T-cell (primary cell): ENCODE measurements at regions not wholly inside any gene's neighbourhood (a gene's known extent, or its start where the extent isn't known, plus 50 kb on each side); places are given as distances from the start of the nearest gene placed in this dataset.
"Not testable (repeated sequence)": the region's sequence is repeated elsewhere in the genome, so short reads cannot be mapped to it uniquely, and the experiment has no call there.

Experiments used
- ATAC-seq, 4 experiments: fragments of 200-7000 bp in 3 of 4; fragments of 150-1000 bp in 1 of 4; cut with Tn5 transposase; replicated peaks in 1 of 4; 1 replicate in 3 of 4; 2 replicates in 1 of 4; pipeline ENCODE4 v1.10.0; 2021; ENCODE audit warnings: moderate library complexity in 3 of 4, mild to moderate bottlenecking in 2 of 4, moderate number of reproducible peaks in 1 of 4
- CTCF ChIA-PET, 2 donors: fragments of 300-600 bp; sonication (Branson Sonifier 250); formaldehyde crosslinking; loops; one replicate each; lab custom pipeline; 2022; ENCODE audit warnings: antibody characterized with exemption in 2 of 2; lab: Charles Lee
- POLR2A ChIA-PET, 2 donors: fragments of 300-600 bp; sonication (Branson Sonifier 250); formaldehyde crosslinking; loops; one replicate each; lab custom pipeline; 2022; ENCODE audit warnings: antibody characterized with exemption in 2 of 2; lab: Charles Lee
- DNase-seq, 35 experiments: peaks; one replicate each; pipeline versions ENCODE4 v3.0.0 to v3.0.0-alpha.2; 2013 to 2023
- H3K27ac ChIP-seq: one replicate; pipeline ENCODE4 v1.5.1; 2013; ENCODE audit warnings: low read length
- H3K27me3 ChIP-seq, 2 experiments: replicated peaks in 1 of 2; 1 replicate in 1 of 2; 2 replicates in 1 of 2; pipeline versions ENCODE4 v1.6.1 to v1.7.0; 2013; ENCODE audit warnings: low read length in 1 of 2, mixed read lengths in 1 of 2; ENCODE audit not compliant: control insufficient read depth in 2 of 2, insufficient read depth in 2 of 2; ENCODE audit errors: extremely low read depth in 1 of 2
- H3K36me3 ChIP-seq, 2 donors: 1 replicate in 1 of 2; 2 replicates in 1 of 2; pipeline versions ENCODE4 v1.6.1 to v1.7.0; 2013; ENCODE audit warnings: low read length in 1 of 2; ENCODE audit not compliant: control insufficient read depth in 2 of 2, insufficient read depth in 1 of 2; ENCODE audit errors: extremely low read depth in 1 of 2
- H3K4me1 ChIP-seq, 2 experiments: 1 replicate in 1 of 2; 2 replicates in 1 of 2; pipeline versions ENCODE4 v1.6.1 to v1.7.0; 2013; ENCODE audit warnings: low read length in 2 of 2, mixed read lengths in 1 of 2; ENCODE audit not compliant: insufficient read depth in 2 of 2, control insufficient read depth in 1 of 2; ENCODE audit errors: extremely low read depth in 1 of 2
- H3K4me3 ChIP-seq, 2 donors: 1 replicate in 1 of 2; 2 replicates in 1 of 2; pipeline versions ENCODE4 v1.5.1 to v1.7.0; 2013; ENCODE audit warnings: mild to moderate bottlenecking in 2 of 2, low read length in 1 of 2, moderate library complexity in 1 of 2; ENCODE audit not compliant: control insufficient read depth in 1 of 2; ENCODE audit errors: extremely low read depth in 1 of 2
- H3K9me3 ChIP-seq: 2 replicates; pipeline ENCODE4 v1.7.0; 2013
- H3K27ac Mint-ChIP-seq, 2 donors: one replicate each; pipeline ENCODE4 v1.8.0; 2020 to 2021; ENCODE audit warnings: mild to moderate bottlenecking in 2 of 2, mixed read lengths in 2 of 2
- H3K27me3 Mint-ChIP-seq, 2 donors: one replicate each; pipeline ENCODE4 v1.8.0; 2021 to 2022; ENCODE audit warnings: mixed read lengths in 2 of 2
- H3K36me3 Mint-ChIP-seq: one replicate; pipeline ENCODE4 v1.8.0; 2021; ENCODE audit warnings: mixed read lengths
- H3K4me1 Mint-ChIP-seq, 3 donors: one replicate each; pipeline ENCODE4 v1.8.0; 2020 to 2022; ENCODE audit warnings: mixed read lengths in 3 of 3, mild to moderate bottlenecking in 1 of 3
- H3K4me3 Mint-ChIP-seq, 3 donors: one replicate each; pipeline ENCODE4 v1.8.0; 2020 to 2022; ENCODE audit warnings: mild to moderate bottlenecking in 3 of 3, mixed read lengths in 3 of 3, moderate library complexity in 3 of 3
- H3K9me3 Mint-ChIP-seq, 3 donors: one replicate each; pipeline ENCODE4 v1.8.0; 2020 to 2022; ENCODE audit warnings: mixed read lengths in 3 of 3
- WGBS: methylation state at CpG from one replicate; pipeline ENCODE4 v1.1.5; 2013; ENCODE audit warnings: missing lambda C conversion rate; ENCODE audit not compliant: insufficient coverage; 5-methylcytosine and 5-hydroxymethylcytosine counted together

DNA sequence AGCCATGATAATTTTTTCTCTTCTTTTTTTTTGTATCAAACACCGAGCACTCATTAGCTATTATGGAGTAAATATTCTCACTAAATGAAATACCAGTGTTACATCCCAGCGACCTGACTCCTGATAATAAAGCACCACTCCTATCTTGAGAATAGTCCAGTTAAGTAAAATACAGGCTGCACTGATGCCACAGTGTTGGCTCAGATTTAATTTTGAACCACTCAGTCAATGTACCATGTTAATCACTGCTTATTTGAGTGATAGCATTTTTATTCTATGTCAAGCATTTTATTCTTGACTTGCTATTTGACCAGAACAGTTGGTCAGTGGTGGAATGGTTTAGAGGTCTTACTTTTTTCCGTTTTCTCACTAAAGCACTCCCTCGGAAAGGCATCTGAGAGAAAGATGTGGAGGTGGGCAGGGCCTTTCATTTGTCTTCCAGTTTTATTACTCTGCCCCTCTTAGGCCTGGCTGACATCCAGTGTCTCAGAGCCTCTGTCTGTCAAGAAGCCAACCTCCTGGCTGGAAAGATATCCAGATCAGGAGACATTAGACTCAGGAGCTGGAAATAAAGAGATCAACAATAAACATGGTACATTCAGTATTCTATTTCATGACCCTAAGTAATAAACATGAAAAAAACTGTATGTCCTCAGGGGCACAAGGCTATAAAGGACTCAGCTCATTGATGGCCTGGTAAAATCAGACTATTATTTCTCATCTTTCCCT is 457.8 kb downstream of the EPM2A start:
- Mint-ChIP-seq H3K9me3 (peaks cover 0 to 8% (median 0%) of the 10 kb centered on the region in 3 donors), H3K36me3 (no peaks in the 10 kb centered on the region), H3K4me1 (no peaks in the 10 kb centered on the region), H3K4me3 (no peak overlapping the region), H3K27ac (no peak overlapping the region), H3K27me3 (peaks cover 0 to 5% of the 10 kb centered on the region in 2 donors)
- WGBS: 33% methylated on average over 1 of the region's 4 CpGs
- DNase-seq: no peak
- CTCF ChIA-PET: no interaction called here
- POLR2A ChIA-PET: no interaction called here
- no peaks in the 10 kb centered on the region for H3K4me1 ChIP-seq
- H3K27ac ChIP-seq: no peak overlapping the region
- no peak overlapping the region for H3K4me3 ChIP-seq
- no peaks in the 10 kb centered on the region for H3K9me3 ChIP-seq
- H3K27me3 ChIP-seq: no peaks in the 10 kb centered on the region
- no peak for ATAC-seq
- H3K36me3 ChIP-seq: no peaks in the 10 kb centered on the region

DNA sequence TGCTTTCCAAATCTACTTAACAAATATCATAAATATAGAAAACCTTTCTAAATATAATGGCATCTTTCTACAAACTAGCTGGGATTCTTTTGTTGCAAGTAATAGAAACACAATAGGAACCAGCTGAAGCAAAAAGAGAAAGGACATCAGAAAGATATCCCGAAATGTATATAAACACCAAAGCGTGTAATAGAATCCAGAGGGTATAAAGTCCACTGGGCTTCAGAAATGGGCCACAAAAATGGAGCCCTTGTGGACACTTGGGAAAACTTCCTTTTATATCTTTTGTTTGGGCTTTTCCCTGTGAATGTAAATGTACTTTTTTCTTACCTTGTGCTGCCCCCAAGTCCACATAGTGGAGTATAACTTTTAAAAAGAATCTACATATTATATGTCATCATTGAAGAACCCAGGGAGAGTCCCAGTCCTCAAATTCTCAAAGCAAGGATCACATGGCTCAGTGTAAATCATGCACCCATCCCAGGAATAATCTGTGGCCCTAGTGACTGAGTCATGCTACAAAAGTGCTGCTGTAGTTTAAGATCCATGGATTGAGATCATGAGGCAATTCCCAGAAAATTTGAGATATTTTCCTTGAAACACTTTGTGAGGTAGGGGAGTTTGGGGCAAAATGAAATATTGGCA is 457.0 kb downstream of the EPM2A start:
- Mint-ChIP-seq H3K9me3 (peaks cover 0 to 8% (median 0%) of the 10 kb centered on the region in 3 donors), H3K27me3 (peaks cover 0 to 5% of the 10 kb centered on the region in 2 donors), H3K4me1 (no peaks in the 10 kb centered on the region), H3K27ac (no peak overlapping the region), H3K36me3 (no peaks in the 10 kb centered on the region), H3K4me3 (no peak overlapping the region)
- ATAC-seq: no peak
- H3K9me3 ChIP-seq: no peaks in the 10 kb centered on the region
- H3K27me3 ChIP-seq: no peaks in the 10 kb centered on the region
- no peaks in the 10 kb centered on the region for H3K4me1 ChIP-seq
- H3K27ac ChIP-seq: no peak overlapping the region
- no peak for DNase-seq
- CTCF ChIA-PET: interaction anchor here in 1 of 2 donors (0.6 kb wide), 1 partner anchor 7 kb away, joined by 3 read pairs; no protein-coding TSS in a partner anchor
- POLR2A ChIA-PET: no interaction called here
- no peak overlapping the region for H3K4me3 ChIP-seq
- 83% methylated on average over 2 of the region's 2 CpGs for WGBS
- H3K36me3 ChIP-seq: no peaks in the 10 kb centered on the region

DNA sequence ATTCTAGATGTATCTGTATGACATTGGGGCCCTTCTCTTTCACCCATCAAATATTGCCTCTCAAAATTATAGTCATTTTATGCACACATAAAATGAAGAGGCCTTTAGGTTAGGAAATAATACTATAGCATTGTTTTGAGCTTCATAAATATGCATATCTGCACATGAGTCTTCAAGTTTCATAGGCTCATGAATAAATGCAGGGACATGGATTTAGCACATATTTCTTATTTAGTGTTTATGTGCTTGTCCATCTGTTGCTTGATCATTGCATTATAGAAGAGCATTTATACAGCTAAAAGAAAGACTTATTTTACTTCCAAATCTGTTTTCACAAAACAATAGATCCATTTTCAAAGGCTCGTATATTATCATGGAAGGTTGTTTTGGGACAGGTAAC is 455.8 kb downstream of the EPM2A start:
- H3K9me3 ChIP-seq: no peaks in the 10 kb centered on the region
- no peak for ATAC-seq
- no peaks in the 10 kb centered on the region for H3K4me1 Mint-ChIP-seq
- DNase-seq: no peak
- no peak overlapping the region for H3K27ac ChIP-seq
- H3K36me3 Mint-ChIP-seq: no peaks in the 10 kb centered on the region
- H3K27me3 Mint-ChIP-seq: peaks cover 0 to 4% of the 10 kb centered on the region in 2 donors
- peaks cover 0 to 4% (median 4%) of the 10 kb centered on the region in 3 donors for H3K9me3 Mint-ChIP-seq
- ChIA-PET POLR2A (interaction anchor here in 1 of 2 donors (0.6 kb wide), 1 partner anchor 26 kb away, joined by 5 read pairs; no protein-coding TSS in a partner anchor), CTCF (no interaction called here)
- no peak overlapping the region for H3K4me3 ChIP-seq
- H3K4me1 ChIP-seq: no peaks in the 10 kb centered on the region
- WGBS: no CpG with 5 or more reads among the region's 1 CpG
- H3K36me3 ChIP-seq: no peaks in the 10 kb centered on the region
- no peak overlapping the region for H3K27ac Mint-ChIP-seq
- no peaks in the 10 kb centered on the region for H3K27me3 ChIP-seq
- H3K4me3 Mint-ChIP-seq: no peak overlapping the region

DNA sequence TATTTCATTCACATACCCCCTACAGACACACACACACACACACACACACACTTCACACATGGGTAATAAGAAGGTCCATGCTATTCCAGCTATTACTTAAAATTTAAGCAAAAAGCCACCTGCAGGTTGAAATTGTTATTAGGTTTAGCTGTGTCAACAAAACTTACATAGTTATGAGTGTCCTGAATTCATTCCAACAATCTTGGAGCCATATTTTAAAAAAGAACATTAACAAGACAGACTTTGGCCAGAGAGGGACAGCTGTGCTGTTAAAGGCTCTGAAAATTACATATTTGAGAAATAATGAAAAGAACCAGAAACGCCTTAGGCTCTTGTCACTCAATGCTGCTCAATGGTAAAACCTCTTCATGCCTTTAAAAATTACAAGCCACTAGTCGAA is 455.3 kb downstream of the EPM2A start:
- Mint-ChIP-seq H3K36me3 (no peaks in the 10 kb centered on the region), H3K27me3 (peaks cover 0 to 4% of the 10 kb centered on the region in 2 donors), H3K27ac (no peak overlapping the region), H3K4me3 (no peak overlapping the region), H3K4me1 (no peaks in the 10 kb centered on the region), H3K9me3 (peaks cover 0 to 4% (median 4%) of the 10 kb centered on the region in 3 donors)
- H3K4me3 ChIP-seq: no peak overlapping the region
- POLR2A ChIA-PET: interaction anchor here in 1 of 2 donors (0.6 kb wide), 1 partner anchor 26 kb away, joined by 5 read pairs; no protein-coding TSS in a partner anchor
- CTCF ChIA-PET: no interaction called here
- no peaks in the 10 kb centered on the region for H3K27me3 ChIP-seq
- no peaks in the 10 kb centered on the region for H3K36me3 ChIP-seq
- H3K9me3 ChIP-seq: no peaks in the 10 kb centered on the region
- ATAC-seq: no peak
- no CpG with 5 or more reads among the region's 2 CpGs for WGBS
- no peak for DNase-seq
- no peaks in the 10 kb centered on the region for H3K4me1 ChIP-seq
- H3K27ac ChIP-seq: no peak overlapping the region

DNA sequence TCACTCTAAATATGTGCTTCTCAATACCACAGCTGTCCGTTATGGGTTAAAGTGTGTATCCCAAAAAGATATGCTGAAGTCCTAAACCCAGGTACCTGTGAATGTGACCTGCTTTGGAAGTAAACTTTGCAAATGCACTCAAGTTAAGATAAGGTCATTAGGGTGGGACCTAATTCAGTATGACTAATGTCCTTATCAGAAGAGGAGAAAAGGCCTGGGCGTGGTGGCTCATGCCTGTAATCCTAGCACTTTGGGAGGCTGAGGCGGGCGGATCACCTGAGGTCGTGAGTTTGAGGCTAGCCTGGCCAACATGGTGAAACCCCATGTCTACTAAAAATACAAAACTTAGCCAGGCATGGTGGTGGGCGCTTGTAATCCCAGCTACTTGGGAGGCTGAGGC is 452.1 kb downstream of the EPM2A start:
- H3K9me3 Mint-ChIP-seq, H3K4me1 ChIP-seq, H3K27ac Mint-ChIP-seq, H3K27me3 ChIP-seq, H3K36me3 Mint-ChIP-seq, H3K4me1 Mint-ChIP-seq, ATAC-seq, POLR2A ChIA-PET, H3K27me3 Mint-ChIP-seq, H3K4me3 Mint-ChIP-seq, H3K9me3 ChIP-seq, H3K36me3 ChIP-seq, H3K4me3 ChIP-seq, CTCF ChIA-PET, DNase-seq, H3K27ac ChIP-seq: not testable (repeated sequence)
- WGBS: no CpG with 5 or more reads among the region's 6 CpGs

DNA sequence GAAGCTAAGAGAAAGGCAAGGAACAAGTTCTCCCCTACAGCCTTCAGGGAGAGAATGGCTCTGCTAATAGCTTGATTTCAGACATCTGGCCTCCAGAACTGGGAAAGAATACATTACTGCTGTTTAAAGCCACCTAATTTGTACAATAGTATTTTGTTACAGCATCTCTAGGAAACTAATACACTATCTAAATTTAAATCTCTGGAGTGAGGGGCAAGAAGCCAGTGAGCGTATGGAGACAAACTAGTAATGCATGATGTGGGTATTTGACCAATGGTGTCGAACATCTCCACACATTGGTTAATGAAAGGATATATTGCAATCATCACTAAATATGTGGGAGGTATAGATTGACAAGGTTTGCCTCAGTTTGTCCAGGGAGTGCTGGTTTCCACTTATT is 451.5 kb downstream of the EPM2A start:
- POLR2A ChIA-PET: no interaction called here
- Histone ChIP-seq H3K4me1 (no peaks in the 10 kb centered on the region), H3K9me3 (no peaks in the 10 kb centered on the region)

More for the DNA sequence above, 451.5 kb downstream of the EPM2A start:
- Mint-ChIP-seq H3K27ac (no peak overlapping the region), H3K9me3 (peaks cover 0 to 5% (median 4%) of the 10 kb centered on the region in 3 donors), H3K4me3 (no peak overlapping the region), H3K27me3 (peaks cover 0 to 4% of the 10 kb centered on the region in 2 donors), H3K36me3 (no peaks in the 10 kb centered on the region), H3K4me1 (no peaks in the 10 kb centered on the region)
- CTCF ChIA-PET: no interaction called here
- H3K4me3 ChIP-seq: no peak overlapping the region
- ATAC-seq (no peak), DNase-seq (no peak)
- WGBS: no CpG with 5 or more reads among the region's 2 CpGs
- no peaks in the 10 kb centered on the region for H3K36me3 ChIP-seq
- H3K27ac ChIP-seq: no peak overlapping the region
- H3K27me3 ChIP-seq: no peaks in the 10 kb centered on the region
